ENCODE measurements at regions not wholly inside any gene's neighbourhood (a gene's known extent, or its start where the extent isn't known, plus 50 kb on each side); places are given as distances from the start of the nearest gene placed in this dataset.

DNA sequence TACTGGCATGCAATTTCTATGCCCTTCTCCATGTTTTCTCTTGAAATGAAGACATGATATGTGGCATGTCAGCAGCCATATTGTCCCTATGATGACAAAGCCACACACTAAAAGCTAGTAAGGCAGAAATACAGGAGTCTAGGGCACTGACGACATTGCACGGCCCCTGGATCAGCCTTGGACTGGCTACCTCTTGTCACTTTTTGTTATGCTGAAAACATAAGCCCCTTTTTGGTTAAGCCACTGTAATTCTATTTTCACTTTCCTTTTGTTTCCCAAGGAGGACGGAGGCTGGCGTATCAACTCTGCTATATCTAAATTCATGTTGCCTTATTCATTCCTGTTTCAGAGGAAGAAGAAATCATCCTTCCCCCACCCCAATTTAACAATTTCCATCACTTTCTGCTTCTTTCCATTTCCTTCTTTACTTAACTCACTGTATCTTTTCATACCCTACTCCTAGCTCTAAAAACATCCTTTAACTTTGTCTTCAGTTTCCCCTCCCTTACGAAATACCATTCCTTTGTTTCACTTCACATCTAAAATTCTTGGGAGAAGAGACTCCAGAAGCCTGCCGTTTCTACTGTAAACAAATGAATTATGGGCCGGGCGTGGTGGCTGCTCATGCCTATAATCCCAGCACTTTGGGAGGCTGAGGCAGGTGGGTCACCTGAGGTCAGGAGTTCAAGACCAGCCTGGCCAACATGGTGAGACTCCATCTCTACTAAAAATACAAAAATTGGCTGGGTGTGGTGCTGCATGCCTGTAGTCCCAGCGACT lies 364.1 kb downstream of the PCNX1 start:
- Histone ChIP-seq H3K4me3 (ENCODE audit: insufficient read depth in 1 of 2, low read depth in 1 of 2, low read length in 2 of 2) (no peak overlapping the region), H2BK5ac (ENCODE audit: low read depth, low read length, poor library complexity, severe bottlenecking) (no peak overlapping the region), H3K27me3 (ENCODE audit: control insufficient read depth in 1 of 2, insufficient read depth in 1 of 2, low read length in 2 of 2) (peaks cover 0 to 4% of the 10 kb centered on the region in 2 experiments), H3K36me3 (ENCODE audit: control insufficient read depth in 1 of 2, insufficient read depth in 2 of 2, low read depth in 1 of 2, low read length in 2 of 2) (no peaks in the 10 kb centered on the region), H3K18ac (ENCODE audit: low read depth in 1 of 2, low read length in 2 of 2) (no peak overlapping the region), H3K4me1 (ENCODE audit: control insufficient read depth, insufficient read depth, low read depth, low read length) (no peaks in the 10 kb centered on the region), H2BK15ac (ENCODE audit: low read depth, poor library complexity, severe bottlenecking) (no peak overlapping the region), H3K4me2 (ENCODE audit: low read length, poor library complexity, severe bottlenecking) (no peak overlapping the region), H3K14ac (ENCODE audit: low read length in 2 of 2) (no peak overlapping the region), H4K91ac (ENCODE audit: low read length) (no peak overlapping the region), H3K27ac (ENCODE audit: low read length, poor library complexity, severe bottlenecking) (no peak overlapping the region), H3K79me1 (replicated peaks; ENCODE audit: low read length, poor library complexity, severe bottlenecking) (no peaks in the 10 kb centered on the region), H3K23ac (ENCODE audit: low read length in 2 of 2) (no peak overlapping the region), H2BK12ac (ENCODE audit: low read length in 2 of 2) (no peak overlapping the region), H2BK120ac (ENCODE audit: low read depth, low read length) (no peak overlapping the region), H3K9ac (ENCODE audit: low read length) (no peak overlapping the region), H3K9me3 (ENCODE audit: control insufficient read depth, low read length) (no peaks in the 10 kb centered on the region), H3K4ac (ENCODE audit: low read depth in 1 of 2, low read length in 2 of 2) (no peak overlapping the region), H2AK5ac (ENCODE audit: low read length, severe bottlenecking) (no peak overlapping the region), H2AFZ (ENCODE audit: low read depth, low read length) (no peak overlapping the region), H4K8ac (ENCODE audit: low read length) (no peak overlapping the region)
- WGBS, result 86% methylated on average over 9 of the region's 9 CpGs
- DNase-seq, result no peak

DNA sequence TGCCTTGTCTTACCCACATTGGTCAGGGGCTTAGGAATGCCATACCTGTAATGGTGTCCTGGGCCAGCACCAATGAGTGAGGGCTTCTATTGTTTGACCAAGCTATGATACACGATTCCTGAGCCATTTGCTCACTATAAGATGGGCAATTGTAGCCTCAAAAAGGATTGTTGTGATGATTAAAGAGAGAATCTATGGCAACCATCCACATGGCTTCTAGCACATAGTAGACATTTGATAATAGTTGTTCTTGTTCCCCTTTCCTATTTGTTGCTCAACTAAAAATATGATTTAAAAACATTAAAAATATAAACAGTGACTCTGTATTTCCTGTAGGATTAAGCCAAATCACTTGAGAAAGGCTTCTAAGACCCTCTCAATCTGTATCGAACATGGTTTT lies 366.1 kb downstream of the PCNX1 start:
- H2BK15ac ChIP-seq (ENCODE audit: low read depth, poor library complexity, severe bottlenecking), result no peak overlapping the region
- H2BK5ac ChIP-seq (ENCODE audit: low read depth, low read length, poor library complexity, severe bottlenecking), result no peak overlapping the region
- no peak overlapping the region for H3K4ac ChIP-seq (ENCODE audit: low read depth in 1 of 2, low read length in 2 of 2)
- H3K27me3 ChIP-seq (ENCODE audit: control insufficient read depth in 1 of 2, insufficient read depth in 1 of 2, low read length in 2 of 2), result peaks cover 0 to 4% of the 10 kb centered on the region in 2 experiments
- no peak overlapping the region for H2BK120ac ChIP-seq (ENCODE audit: low read depth, low read length)
- H4K91ac ChIP-seq (ENCODE audit: low read length), result no peak overlapping the region
- no peak overlapping the region for H3K23ac ChIP-seq (ENCODE audit: low read length in 2 of 2)
- H2BK12ac ChIP-seq (ENCODE audit: low read length in 2 of 2), result no peak overlapping the region
- no peak overlapping the region for H3K14ac ChIP-seq (ENCODE audit: low read length in 2 of 2)
- no peak overlapping the region for H3K9ac ChIP-seq (ENCODE audit: low read length)
- no peaks in the 10 kb centered on the region for H3K4me1 ChIP-seq (ENCODE audit: control insufficient read depth, insufficient read depth, low read depth, low read length)
- no peak overlapping the region for H3K18ac ChIP-seq (ENCODE audit: low read depth in 1 of 2, low read length in 2 of 2)
- H3K9me3 ChIP-seq (ENCODE audit: control insufficient read depth, low read length), result no peaks in the 10 kb centered on the region
- H4K8ac ChIP-seq (ENCODE audit: low read length), result no peak overlapping the region
- H3K4me2 ChIP-seq (ENCODE audit: low read length, poor library complexity, severe bottlenecking), result no peak overlapping the region
- H3K36me3 ChIP-seq (ENCODE audit: control insufficient read depth in 1 of 2, insufficient read depth in 2 of 2, low read depth in 1 of 2, low read length in 2 of 2), result no peaks in the 10 kb centered on the region
- WGBS, result 89% methylated on average over 2 of the region's 2 CpGs
- DNase-seq, result no peak
- H3K27ac ChIP-seq (ENCODE audit: low read length, poor library complexity, severe bottlenecking), result no peak overlapping the region
- no peak overlapping the region for H3K4me3 ChIP-seq (ENCODE audit: insufficient read depth in 1 of 2, low read depth in 1 of 2, low read length in 2 of 2)
- H2AK5ac ChIP-seq (ENCODE audit: low read length, severe bottlenecking), result no peak overlapping the region
- H2AFZ ChIP-seq (ENCODE audit: low read depth, low read length), result no peak overlapping the region
- H3K79me1 ChIP-seq (replicated peaks; ENCODE audit: low read length, poor library complexity, severe bottlenecking), result no peaks in the 10 kb centered on the region

DNA sequence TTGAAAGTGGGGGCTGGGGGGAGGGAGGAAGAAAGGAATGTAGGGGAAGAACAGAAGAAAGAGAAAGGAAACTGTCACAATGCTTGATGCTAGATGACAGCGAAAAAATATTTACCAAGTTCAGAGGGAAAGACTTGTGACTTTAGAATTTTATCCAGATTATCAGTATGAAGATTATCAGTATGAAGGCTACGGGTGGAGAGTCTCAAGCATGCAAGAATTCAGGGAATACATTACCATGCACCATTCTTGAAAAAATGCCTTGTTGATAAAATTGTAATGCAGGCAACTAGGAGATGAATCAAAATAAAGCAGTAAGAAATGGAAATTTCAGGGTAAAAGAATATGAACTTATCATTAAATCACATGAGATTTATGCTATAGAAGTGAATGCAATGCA lies 376.8 kb downstream of the PCNX1 start:
- no peaks in the 10 kb centered on the region for H3K4me1 ChIP-seq (ENCODE audit: control insufficient read depth, insufficient read depth, low read depth, low read length)
- H3K18ac ChIP-seq (ENCODE audit: low read depth in 1 of 2, low read length in 2 of 2), result no peak overlapping the region
- no peak overlapping the region for H3K27ac ChIP-seq (ENCODE audit: low read length, poor library complexity, severe bottlenecking)
- H2AK5ac ChIP-seq (ENCODE audit: low read length, severe bottlenecking), result no peak overlapping the region
- H3K27me3 ChIP-seq (ENCODE audit: control insufficient read depth in 1 of 2, insufficient read depth in 1 of 2, low read length in 2 of 2), result no peaks in the 10 kb centered on the region
- H3K36me3 ChIP-seq (ENCODE audit: control insufficient read depth in 1 of 2, insufficient read depth in 2 of 2, low read depth in 1 of 2, low read length in 2 of 2), result no peaks in the 10 kb centered on the region
- H4K91ac ChIP-seq (ENCODE audit: low read length), result no peak overlapping the region
- no peak for DNase-seq
- no peak overlapping the region for H2BK15ac ChIP-seq (ENCODE audit: low read depth, poor library complexity, severe bottlenecking)
- no peak overlapping the region for H2AFZ ChIP-seq (ENCODE audit: low read depth, low read length)
- no peak overlapping the region for H3K9ac ChIP-seq (ENCODE audit: low read length)
- no peak overlapping the region for H2BK5ac ChIP-seq (ENCODE audit: low read depth, low read length, poor library complexity, severe bottlenecking)
- H3K4me2 ChIP-seq (ENCODE audit: low read length, poor library complexity, severe bottlenecking), result no peak overlapping the region
- no peak overlapping the region for H2BK12ac ChIP-seq (ENCODE audit: low read length in 2 of 2)
- H3K4me3 ChIP-seq (ENCODE audit: insufficient read depth in 1 of 2, low read depth in 1 of 2, low read length in 2 of 2), result no peak overlapping the region
- H3K23ac ChIP-seq (ENCODE audit: low read length in 2 of 2), result no peak overlapping the region
- H3K4ac ChIP-seq (ENCODE audit: low read depth in 1 of 2, low read length in 2 of 2), result no peak overlapping the region
- no peak overlapping the region for H3K14ac ChIP-seq (ENCODE audit: low read length in 2 of 2)
- H2BK120ac ChIP-seq (ENCODE audit: low read depth, low read length), result no peak overlapping the region
- H3K9me3 ChIP-seq (ENCODE audit: control insufficient read depth, low read length), result peaks cover 10% of the 10 kb centered on the region
- WGBS, result 96% methylated on average over 2 of the region's 2 CpGs
- no peak overlapping the region for H4K8ac ChIP-seq (ENCODE audit: low read length)
- no peaks in the 10 kb centered on the region for H3K79me1 ChIP-seq (replicated peaks; ENCODE audit: low read length, poor library complexity, severe bottlenecking)

DNA sequence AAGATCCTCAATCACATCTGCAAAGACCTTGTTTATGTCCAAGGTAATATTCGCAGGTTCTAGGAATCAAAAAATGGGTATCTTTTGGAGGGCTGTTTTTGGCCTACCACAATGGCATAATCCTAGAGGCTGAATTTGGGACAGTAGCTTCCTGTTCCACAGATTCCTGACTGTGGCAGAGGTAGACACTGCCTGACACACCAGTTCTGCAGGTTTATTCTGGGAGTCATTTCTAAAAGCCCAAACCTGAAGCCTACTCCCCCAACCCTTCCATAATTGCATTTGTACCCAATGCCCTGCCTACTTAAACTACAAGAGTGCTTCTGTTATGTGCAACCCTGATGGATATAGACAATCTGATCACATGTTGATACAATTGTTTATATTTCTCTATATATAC lies 378.9 kb downstream of the PCNX1 start:
- 92% methylated on average over 1 of the region's 1 CpG for WGBS
- H3K14ac ChIP-seq (ENCODE audit: low read length in 2 of 2), result no peak overlapping the region
- no peak overlapping the region for H3K27ac ChIP-seq (ENCODE audit: low read length, poor library complexity, severe bottlenecking)

More for the DNA sequence above, 378.9 kb downstream of the PCNX1 start:
- H2BK120ac ChIP-seq (ENCODE audit: low read depth, low read length), result no peak overlapping the region
- H3K9me3 ChIP-seq (ENCODE audit: control insufficient read depth, low read length), result peaks cover 10% of the 10 kb centered on the region
- no peak overlapping the region for H4K91ac ChIP-seq (ENCODE audit: low read length)
- DNase-seq, result no peak
- no peak overlapping the region for H3K9ac ChIP-seq (ENCODE audit: low read length)
- no peak overlapping the region for H2AK5ac ChIP-seq (ENCODE audit: low read length, severe bottlenecking)
- no peak overlapping the region for H2BK12ac ChIP-seq (ENCODE audit: low read length in 2 of 2)
- no peak overlapping the region for H3K4me3 ChIP-seq (ENCODE audit: insufficient read depth in 1 of 2, low read depth in 1 of 2, low read length in 2 of 2)
- no peaks in the 10 kb centered on the region for H3K27me3 ChIP-seq (ENCODE audit: control insufficient read depth in 1 of 2, insufficient read depth in 1 of 2, low read length in 2 of 2)
- no peak overlapping the region for H3K18ac ChIP-seq (ENCODE audit: low read depth in 1 of 2, low read length in 2 of 2)
- H3K23ac ChIP-seq (ENCODE audit: low read length in 2 of 2), result no peak overlapping the region
- H2BK5ac ChIP-seq (ENCODE audit: low read depth, low read length, poor library complexity, severe bottlenecking), result no peak overlapping the region
- H2AFZ ChIP-seq (ENCODE audit: low read depth, low read length), result no peak overlapping the region
- H4K8ac ChIP-seq (ENCODE audit: low read length), result no peak overlapping the region
- no peaks in the 10 kb centered on the region for H3K79me1 ChIP-seq (replicated peaks; ENCODE audit: low read length, poor library complexity, severe bottlenecking)
- H3K4me1 ChIP-seq (ENCODE audit: control insufficient read depth, insufficient read depth, low read depth, low read length), result peaks cover 1% of the 10 kb centered on the region
- H3K4me2 ChIP-seq (ENCODE audit: low read length, poor library complexity, severe bottlenecking), result no peak overlapping the region
- H2BK15ac ChIP-seq (ENCODE audit: low read depth, poor library complexity, severe bottlenecking), result no peak overlapping the region
- H3K4ac ChIP-seq (ENCODE audit: low read depth in 1 of 2, low read length in 2 of 2), result no peak overlapping the region
- H3K36me3 ChIP-seq (ENCODE audit: control insufficient read depth in 1 of 2, insufficient read depth in 2 of 2, low read depth in 1 of 2, low read length in 2 of 2), result no peaks in the 10 kb centered on the region

All from mesenchymal stem cell (in vitro differentiated cells and primary cell).